Left lobe of liver (tissue), 2 donors: ENCODE measurements at regions not wholly inside any gene's neighbourhood (a gene's known extent, or its start where the extent isn't known, plus 50 kb on each side); places are given as distances from the start of the nearest gene placed in this dataset.

Experiments used
- ATAC-seq: fragments of 200-7000 bp; cut with Tn5 transposase; one replicate; pipeline ENCODE4 v1.9.1; 2020; ENCODE audit warnings: mild to moderate bottlenecking, moderate library complexity
- DNase-seq: peaks from one replicate; pipeline ENCODE4 v3.0.0-alpha.2; 2020; ENCODE audit warnings: low spot score
- donor health status: DM: no; HTN: no; CAD: no; lungs with moderate emphysema.
- donor health status: DM: no; HTN: yes; CAD: no.

- DNase-seq = no peak
- ATAC-seq = no peak
Measured at GRCh38 chr19:29098091-29098490, 114.9 kb downstream of the UQCRFS1 start.

GRCh38 chr19:29096896-29097295 is 116.1 kb downstream of the UQCRFS1 start:
- DNase-seq = no peak
- ATAC-seq = no peak

GRCh38 chr19:29093553-29093908 is 119.4 kb downstream of the UQCRFS1 start:
- ATAC-seq = no peak
- no peak for DNase-seq

GRCh38 chr19:29092712-29093552 is 120.0 kb downstream of the UQCRFS1 start:
- no peak for DNase-seq

DNA sequence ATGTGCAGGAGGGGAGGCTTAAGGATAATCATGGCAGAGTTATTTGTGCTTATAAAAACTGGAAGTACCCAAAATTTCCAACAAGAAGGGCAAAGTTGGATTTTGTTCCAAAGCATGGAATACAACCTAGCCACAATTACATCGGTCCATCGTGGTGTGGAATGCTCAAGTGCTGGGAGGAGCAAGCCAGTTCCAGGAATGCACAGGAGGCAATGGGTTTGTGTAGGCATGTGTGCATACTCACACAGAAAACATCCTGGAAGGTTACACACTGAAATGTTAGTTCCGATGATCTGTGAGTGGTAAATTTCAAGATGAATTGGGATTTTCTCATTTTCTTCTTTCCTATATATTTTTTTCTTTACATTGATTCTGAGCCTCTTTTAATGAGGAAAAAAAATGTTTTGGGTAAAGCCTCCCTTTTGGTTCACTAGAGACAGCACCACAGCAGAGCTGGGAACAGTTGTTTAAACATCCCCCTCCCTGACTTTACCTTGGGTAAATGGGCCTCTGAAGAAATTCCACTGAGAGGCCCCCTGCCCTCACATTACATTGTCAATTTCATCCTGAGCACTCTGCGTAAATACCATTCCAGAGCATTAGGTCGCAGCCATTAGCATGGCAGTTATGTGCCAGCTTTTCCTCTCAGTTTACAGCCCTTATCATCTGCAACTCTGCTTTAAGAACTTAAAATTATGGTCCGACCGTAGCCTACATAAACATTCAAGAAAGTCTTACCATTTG is 122.0 kb downstream of the UQCRFS1 start:
- no peak for ATAC-seq

More at GRCh38 chr19:29092712-29093552, 120.0 kb downstream of the UQCRFS1 start:
- no peak for ATAC-seq

GRCh38 chr19:29089315-29089870 is 123.6 kb downstream of the UQCRFS1 start:
- DNase-seq = no peak

More for the DNA sequence above, 122.0 kb downstream of the UQCRFS1 start:
- DNase-seq = no peak

DNA sequence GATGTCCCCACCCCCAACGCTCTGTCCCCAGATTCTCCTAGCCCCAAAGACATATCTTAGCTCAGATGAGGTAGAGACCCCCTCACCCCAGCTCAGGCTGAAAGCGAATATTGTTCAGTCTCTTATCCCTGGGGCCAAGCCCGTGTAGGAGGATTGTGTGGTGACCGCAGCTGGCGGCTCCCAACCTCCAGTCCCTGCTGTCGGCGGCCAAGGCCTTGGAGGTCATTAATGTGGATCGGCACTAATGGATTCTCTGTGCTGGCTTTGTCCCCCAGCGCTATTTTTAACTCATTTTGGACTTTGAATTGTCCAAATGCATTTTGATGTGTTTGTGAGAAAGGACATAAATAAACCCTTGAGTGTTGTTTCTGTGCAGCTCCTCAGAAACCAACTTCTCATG is 124.2 kb downstream of the UQCRFS1 start:
- no peak for ATAC-seq
- no peak for DNase-seq

More at GRCh38 chr19:29089315-29089870, 123.6 kb downstream of the UQCRFS1 start:
- ATAC-seq = no peak

GRCh38 chr19:29086646-29087045 is 126.3 kb downstream of the UQCRFS1 start:
- no peak for DNase-seq
- ATAC-seq = no peak

DNA sequence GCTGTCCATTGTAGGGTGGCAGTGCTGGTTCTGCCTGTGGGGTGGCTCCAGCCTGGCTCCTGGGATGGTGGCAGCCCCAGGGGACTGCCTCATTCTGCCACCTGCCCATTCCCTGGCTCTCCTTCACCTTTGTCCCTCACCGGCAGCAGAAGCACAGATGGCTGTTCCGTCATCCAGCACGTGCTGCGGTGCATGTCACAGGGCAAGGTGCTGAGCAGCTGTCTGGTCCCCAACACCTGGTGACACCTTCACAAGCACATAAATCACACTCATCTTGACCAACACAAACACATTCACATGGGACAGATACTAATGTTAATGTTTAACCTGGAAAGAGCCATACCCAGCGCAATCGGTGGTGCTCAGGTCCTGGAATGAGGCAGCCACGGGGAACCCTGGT is 126.8 kb downstream of the UQCRFS1 start:
- no peak for DNase-seq
- no peak for ATAC-seq

- DNase-seq (no peak), ATAC-seq (no peak)
Measured at GRCh38 chr19:29085630-29086029, 127.3 kb downstream of the UQCRFS1 start.

DNA sequence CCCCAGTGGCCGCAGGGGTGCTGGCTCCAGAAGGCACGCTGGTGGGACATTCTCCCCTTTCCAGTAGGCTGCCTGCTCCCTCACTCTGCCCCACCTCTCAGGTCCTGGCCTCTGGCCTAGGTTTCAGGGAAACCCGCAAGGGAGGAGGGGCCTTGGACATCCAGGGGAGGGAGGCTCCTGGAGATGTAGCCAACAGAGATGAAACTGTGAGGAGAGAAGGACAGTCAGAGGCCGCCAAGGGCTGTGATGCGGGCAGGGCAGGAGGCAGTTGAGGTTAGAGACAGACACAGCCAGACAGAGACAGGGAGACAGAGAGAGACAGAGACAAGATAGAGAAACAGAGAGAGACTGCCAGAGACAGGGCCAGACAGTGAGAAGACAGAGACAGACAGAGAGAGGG is 127.7 kb downstream of the UQCRFS1 start:
- ATAC-seq (no peak), DNase-seq (no peak)

- no peak for ATAC-seq
- no peak for DNase-seq
Measured at GRCh38 chr19:29084266-29084665, 128.7 kb downstream of the UQCRFS1 start.

GRCh38 chr19:29083863-29084262 is 129.1 kb downstream of the UQCRFS1 start:
- DNase-seq (no peak), ATAC-seq (no peak)

DNA sequence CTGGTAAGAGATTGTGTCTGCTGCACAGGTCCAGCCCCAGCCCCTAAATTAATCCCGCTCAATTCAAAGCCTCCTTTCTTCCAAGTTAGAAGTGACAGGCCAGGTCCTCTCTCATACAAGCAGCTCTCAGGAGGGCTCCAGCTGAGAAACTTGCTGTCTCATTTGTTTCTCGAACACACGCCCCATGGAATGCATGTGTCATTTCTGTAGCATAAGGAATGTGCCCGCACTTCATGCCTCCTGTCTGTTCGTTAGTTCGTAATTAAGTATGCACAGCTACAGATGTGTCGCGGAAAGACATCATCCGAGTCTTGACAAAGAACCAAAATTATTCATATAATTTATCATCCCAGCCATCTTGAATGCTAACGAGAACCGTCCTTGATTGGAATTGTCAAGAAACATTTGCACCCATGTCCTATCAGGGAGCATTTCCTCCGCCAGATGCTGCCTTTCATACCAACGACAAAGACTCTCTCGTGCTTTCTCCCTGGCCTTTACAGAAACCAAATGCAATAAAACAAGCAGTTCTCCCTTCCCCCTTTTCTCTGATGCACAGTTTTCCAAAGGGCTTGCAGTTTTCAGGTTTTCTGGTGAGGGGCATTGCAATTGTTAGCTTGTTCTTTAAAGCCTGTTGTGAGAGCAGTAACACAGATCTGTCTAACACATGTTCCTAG is 133.5 kb downstream of the UQCRFS1 start:
- no peak for ATAC-seq
- no peak for DNase-seq

DNA sequence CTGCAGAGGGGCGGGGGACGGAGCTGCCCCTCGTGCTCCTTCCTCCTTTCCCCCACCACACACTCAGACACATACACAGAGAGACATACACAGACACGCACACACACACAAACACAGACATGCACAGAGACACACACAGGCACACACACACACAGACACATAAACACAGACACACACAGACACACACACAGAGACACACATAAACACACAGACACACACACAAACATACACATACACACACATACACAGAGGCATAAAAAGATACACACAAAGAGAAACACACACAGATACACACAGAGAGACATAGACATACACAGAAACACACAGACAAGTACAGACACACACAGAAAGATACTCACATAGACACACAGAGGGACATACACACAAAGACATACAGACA is 136.0 kb downstream of the UQCRFS1 start:
- DNase-seq (no peak), ATAC-seq (no peak)

GRCh38 chr19:29076161-29076560 is 136.8 kb downstream of the UQCRFS1 start:
- ATAC-seq (no peak), DNase-seq (no peak)

- ATAC-seq (no peak), DNase-seq (no peak)
Measured at GRCh38 chr19:29075149-29075548, 137.8 kb downstream of the UQCRFS1 start.

DNA sequence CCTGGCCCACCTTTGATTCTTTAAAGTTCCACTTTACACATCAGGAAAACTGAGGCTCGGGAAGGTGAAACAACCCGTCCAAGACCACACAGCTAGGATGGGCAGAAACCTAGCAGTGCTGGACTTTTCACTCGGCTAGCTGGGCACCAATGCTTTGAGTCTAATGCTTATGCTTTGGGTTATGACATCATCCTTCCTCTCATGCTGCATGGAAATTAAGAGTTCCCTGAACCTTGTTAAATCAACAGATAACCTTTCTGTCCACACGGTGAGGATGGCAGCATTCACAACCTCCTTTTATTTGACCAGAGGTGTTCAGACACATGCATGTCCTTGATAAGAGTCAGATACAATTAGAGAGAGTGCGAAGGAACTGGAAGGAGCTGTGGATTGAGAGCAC is 138.4 kb downstream of the UQCRFS1 start:
- DNase-seq = no peak
- no peak for ATAC-seq

DNA sequence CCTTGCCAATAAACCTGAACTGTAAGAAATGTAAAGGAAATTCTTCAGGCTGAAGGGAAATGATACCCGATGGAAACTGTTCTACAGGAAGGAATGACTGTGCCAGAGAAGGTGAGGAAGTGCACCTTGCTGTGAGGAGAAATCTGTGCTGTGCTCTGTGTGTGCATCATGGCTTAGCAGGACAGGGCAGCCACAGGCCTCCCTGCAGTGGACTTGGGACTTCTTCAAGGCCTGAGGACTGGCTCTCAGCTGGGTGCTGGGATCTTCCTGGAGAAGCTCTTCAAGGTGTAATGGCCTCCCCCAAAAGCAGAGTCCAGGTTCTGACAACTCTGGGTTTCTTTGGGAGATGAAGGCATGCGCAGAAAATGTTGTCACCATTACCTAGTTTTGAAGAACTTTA is 145.1 kb downstream of the UQCRFS1 start:
- no peak for DNase-seq
- no peak for ATAC-seq

- no peak for DNase-seq
Measured at GRCh38 chr19:29062475-29063435, 150.2 kb downstream of the UQCRFS1 start.

More at GRCh38 chr19:29062475-29063435, 150.2 kb downstream of the UQCRFS1 start:
- no peak for ATAC-seq
